ENCODE measurements at regions not wholly inside any gene's neighbourhood (a gene's known extent, or its start where the extent isn't known, plus 50 kb on each side); places are given as distances from the start of the nearest gene placed in this dataset.

DNA sequence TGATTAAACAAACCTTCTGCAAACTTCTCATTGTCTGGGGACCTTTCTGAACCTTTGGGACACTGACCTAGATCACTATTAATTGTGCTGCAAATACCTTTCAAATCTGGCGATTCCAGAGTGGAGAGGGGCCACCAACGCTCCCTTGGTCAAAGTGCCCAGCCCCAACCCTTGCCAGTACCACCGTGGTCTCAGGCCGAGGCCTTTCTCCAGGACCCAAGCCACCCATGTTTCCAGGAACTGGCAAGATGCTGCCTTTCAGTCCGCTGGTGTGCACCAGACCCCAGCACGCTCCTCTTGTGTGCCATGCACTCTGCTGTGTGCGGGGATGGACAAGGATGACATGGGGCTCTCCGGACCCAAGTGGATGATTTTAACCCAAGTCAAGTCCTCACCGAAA is 91.1 kb upstream of the MGMT start:
- DNase-seq = no peak

DNA sequence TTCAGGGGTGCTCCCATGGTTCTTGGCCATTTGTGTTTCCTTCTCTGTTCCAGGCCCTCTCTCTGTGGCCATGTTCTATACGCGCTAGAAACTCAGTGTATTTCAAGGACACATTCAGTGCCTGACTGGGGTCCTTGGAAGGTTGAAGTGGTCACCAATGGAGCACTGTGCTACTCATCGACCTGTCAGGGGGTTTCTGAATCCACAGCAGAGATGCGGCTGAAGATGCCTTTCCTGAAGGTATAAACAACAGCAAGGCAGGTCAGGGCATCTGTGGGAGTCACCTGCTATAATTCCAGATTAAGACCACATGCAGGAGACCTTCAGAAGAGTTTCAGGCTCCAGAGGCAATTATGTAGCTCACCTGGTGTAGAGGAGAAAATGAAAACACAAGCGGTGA is 86.8 kb upstream of the MGMT start:
- Histone ChIP-seq H3K9me3 (ENCODE audit: control insufficient read depth, low read length) (no peaks in the 10 kb centered on the region), H3K4me1 (ENCODE audit: control insufficient read depth, insufficient read depth, low read length, poor library complexity, severe bottlenecking) (no peaks in the 10 kb centered on the region)
- no peak for DNase-seq

More for the DNA sequence above, 91.1 kb upstream of the MGMT start:
- no peaks in the 10 kb centered on the region for H3K4me1 ChIP-seq (ENCODE audit: control insufficient read depth, insufficient read depth, low read length, poor library complexity, severe bottlenecking)
- H3K4me3 ChIP-seq (ENCODE audit: insufficient read depth, low read depth, low read length, poor library complexity, severe bottlenecking) = no peak overlapping the region
- H3K36me3 ChIP-seq (ENCODE audit: control insufficient read depth, insufficient read depth, low read length) = no peaks in the 10 kb centered on the region
- H3K27ac ChIP-seq (ENCODE audit: insufficient read depth, low read length, poor library complexity, severe bottlenecking) = no peak overlapping the region
- H3K9me3 ChIP-seq (ENCODE audit: control insufficient read depth, low read length) = no peaks in the 10 kb centered on the region
- peaks cover 3% of the 10 kb centered on the region for H3K27me3 ChIP-seq (replicated peaks; ENCODE audit: control insufficient read depth, insufficient read depth, low read length, poor library complexity, severe bottlenecking)

DNA sequence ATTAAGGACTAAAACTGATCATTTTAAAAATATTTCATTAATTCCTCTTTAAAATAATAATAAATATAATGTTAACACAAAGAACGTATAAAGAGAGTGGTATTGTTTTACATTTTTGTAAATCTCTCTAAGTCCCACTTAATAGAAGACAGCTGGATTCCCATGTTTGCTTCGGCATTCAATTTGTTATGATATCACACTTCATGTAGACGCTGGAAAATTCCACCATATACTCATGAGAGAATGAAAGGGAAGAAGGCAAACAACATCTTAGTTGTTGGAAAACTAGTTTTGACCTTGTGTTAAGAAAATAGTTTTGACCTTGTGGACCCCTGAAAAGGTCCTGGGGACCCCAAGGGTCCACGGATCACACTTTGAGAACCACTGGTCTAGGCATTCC is 85.3 kb upstream of the MGMT start:
- no peaks in the 10 kb centered on the region for H3K27me3 ChIP-seq (replicated peaks; ENCODE audit: control insufficient read depth, insufficient read depth, low read length, poor library complexity, severe bottlenecking)
- no peaks in the 10 kb centered on the region for H3K9me3 ChIP-seq (ENCODE audit: control insufficient read depth, low read length)
- no peaks in the 10 kb centered on the region for H3K4me1 ChIP-seq (ENCODE audit: control insufficient read depth, insufficient read depth, low read length, poor library complexity, severe bottlenecking)
- no peak for DNase-seq
- no peaks in the 10 kb centered on the region for H3K36me3 ChIP-seq (ENCODE audit: control insufficient read depth, insufficient read depth, low read length)
- H3K4me3 ChIP-seq (ENCODE audit: insufficient read depth, low read depth, low read length, poor library complexity, severe bottlenecking) = no peak overlapping the region
- H3K27ac ChIP-seq (ENCODE audit: insufficient read depth, low read length, poor library complexity, severe bottlenecking) = no peak overlapping the region

More for the DNA sequence above, 86.8 kb upstream of the MGMT start:
- H3K4me3 ChIP-seq (ENCODE audit: insufficient read depth, low read depth, low read length, poor library complexity, severe bottlenecking) = no peak overlapping the region
- no peak overlapping the region for H3K27ac ChIP-seq (ENCODE audit: insufficient read depth, low read length, poor library complexity, severe bottlenecking)
- no peaks in the 10 kb centered on the region for H3K36me3 ChIP-seq (ENCODE audit: control insufficient read depth, insufficient read depth, low read length)
- H3K27me3 ChIP-seq (replicated peaks; ENCODE audit: control insufficient read depth, insufficient read depth, low read length, poor library complexity, severe bottlenecking) = no peaks in the 10 kb centered on the region

DNA sequence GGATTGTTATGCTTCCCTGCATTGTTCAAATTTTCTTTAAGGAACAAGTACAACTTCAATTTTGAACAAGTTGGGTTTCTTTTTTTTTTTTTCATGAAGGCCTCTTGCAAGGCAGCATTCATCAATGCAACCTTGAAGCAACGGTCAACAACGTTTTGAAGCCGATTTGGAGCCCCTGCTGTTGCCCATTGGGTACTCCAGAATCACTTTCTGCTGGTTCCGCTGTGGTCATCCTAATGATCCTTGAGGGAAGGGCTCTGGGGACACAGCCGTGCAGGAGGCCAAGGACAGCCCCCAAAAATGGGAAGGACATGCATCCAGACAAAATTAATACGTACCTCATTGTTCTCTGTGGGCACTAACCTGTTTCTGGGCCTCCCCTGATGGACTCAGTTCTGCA is 84.6 kb upstream of the MGMT start:
- H3K9me3 ChIP-seq (ENCODE audit: control insufficient read depth, low read length) = no peaks in the 10 kb centered on the region
- H3K27me3 ChIP-seq (replicated peaks; ENCODE audit: control insufficient read depth, insufficient read depth, low read length, poor library complexity, severe bottlenecking) = no peaks in the 10 kb centered on the region
- H3K27ac ChIP-seq (ENCODE audit: insufficient read depth, low read length, poor library complexity, severe bottlenecking) = no peak overlapping the region
- no peak overlapping the region for H3K4me3 ChIP-seq (ENCODE audit: insufficient read depth, low read depth, low read length, poor library complexity, severe bottlenecking)
- DNase-seq = no peak
- H3K36me3 ChIP-seq (ENCODE audit: control insufficient read depth, insufficient read depth, low read length) = no peaks in the 10 kb centered on the region
- H3K4me1 ChIP-seq (ENCODE audit: control insufficient read depth, insufficient read depth, low read length, poor library complexity, severe bottlenecking) = no peaks in the 10 kb centered on the region

DNA sequence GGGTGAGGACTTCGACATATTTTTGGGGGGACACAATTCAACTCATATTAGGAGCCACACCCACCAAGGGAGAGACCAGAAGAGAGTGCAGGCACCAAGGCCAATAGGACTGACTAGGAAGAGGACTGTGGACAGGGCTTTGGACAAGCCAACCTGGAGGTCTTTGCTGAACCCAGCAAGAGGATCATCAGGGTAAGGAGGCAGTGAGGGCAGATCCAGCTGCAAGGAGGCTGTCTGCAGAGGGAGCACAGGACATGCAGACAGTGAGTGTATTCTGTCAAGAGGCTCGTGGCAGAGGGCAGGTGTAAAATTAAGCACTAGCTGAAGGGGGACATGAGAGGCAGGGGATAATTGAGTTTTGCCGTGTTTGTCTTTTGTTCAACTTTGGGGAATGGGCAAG is 83.4 kb upstream of the MGMT start:
- DNase-seq = no peak
- H3K9me3 ChIP-seq (ENCODE audit: control insufficient read depth, low read length) = no peaks in the 10 kb centered on the region
- no peak overlapping the region for H3K4me3 ChIP-seq (ENCODE audit: insufficient read depth, low read depth, low read length, poor library complexity, severe bottlenecking)
- H3K27me3 ChIP-seq (replicated peaks; ENCODE audit: control insufficient read depth, insufficient read depth, low read length, poor library complexity, severe bottlenecking) = no peaks in the 10 kb centered on the region
- H3K4me1 ChIP-seq (ENCODE audit: control insufficient read depth, insufficient read depth, low read length, poor library complexity, severe bottlenecking) = no peaks in the 10 kb centered on the region
- no peak overlapping the region for H3K27ac ChIP-seq (ENCODE audit: insufficient read depth, low read length, poor library complexity, severe bottlenecking)
- no peaks in the 10 kb centered on the region for H3K36me3 ChIP-seq (ENCODE audit: control insufficient read depth, insufficient read depth, low read length)

DNA sequence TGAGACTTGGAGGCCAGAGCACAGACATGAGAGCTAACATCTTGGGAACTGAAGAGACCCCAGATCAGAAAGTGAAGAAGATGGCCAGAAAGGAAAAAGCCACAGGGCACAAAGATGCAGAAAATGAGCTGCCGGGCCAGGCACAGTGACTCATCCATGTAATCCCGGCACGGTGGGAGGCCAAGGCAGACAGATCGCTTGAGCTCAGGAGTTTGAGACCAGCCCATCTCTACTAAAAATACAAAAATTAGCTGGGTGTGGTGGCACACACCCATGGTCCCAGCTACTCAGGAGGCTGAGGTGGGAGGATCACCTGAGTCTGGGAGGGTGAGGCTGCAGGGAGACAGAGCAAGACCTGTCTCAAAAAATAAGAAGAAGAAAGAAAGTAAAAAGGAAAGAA is 81.4 kb upstream of the MGMT start:
- H3K4me3 ChIP-seq (ENCODE audit: insufficient read depth, low read depth, low read length, poor library complexity, severe bottlenecking) = no peak overlapping the region
- no peaks in the 10 kb centered on the region for H3K4me1 ChIP-seq (ENCODE audit: control insufficient read depth, insufficient read depth, low read length, poor library complexity, severe bottlenecking)
- no peak overlapping the region for H3K27ac ChIP-seq (ENCODE audit: insufficient read depth, low read length, poor library complexity, severe bottlenecking)
- H3K9me3 ChIP-seq (ENCODE audit: control insufficient read depth, low read length) = no peaks in the 10 kb centered on the region
- no peak for DNase-seq
- H3K27me3 ChIP-seq (replicated peaks; ENCODE audit: control insufficient read depth, insufficient read depth, low read length, poor library complexity, severe bottlenecking) = no peaks in the 10 kb centered on the region
- no peaks in the 10 kb centered on the region for H3K36me3 ChIP-seq (ENCODE audit: control insufficient read depth, insufficient read depth, low read length)

DNA sequence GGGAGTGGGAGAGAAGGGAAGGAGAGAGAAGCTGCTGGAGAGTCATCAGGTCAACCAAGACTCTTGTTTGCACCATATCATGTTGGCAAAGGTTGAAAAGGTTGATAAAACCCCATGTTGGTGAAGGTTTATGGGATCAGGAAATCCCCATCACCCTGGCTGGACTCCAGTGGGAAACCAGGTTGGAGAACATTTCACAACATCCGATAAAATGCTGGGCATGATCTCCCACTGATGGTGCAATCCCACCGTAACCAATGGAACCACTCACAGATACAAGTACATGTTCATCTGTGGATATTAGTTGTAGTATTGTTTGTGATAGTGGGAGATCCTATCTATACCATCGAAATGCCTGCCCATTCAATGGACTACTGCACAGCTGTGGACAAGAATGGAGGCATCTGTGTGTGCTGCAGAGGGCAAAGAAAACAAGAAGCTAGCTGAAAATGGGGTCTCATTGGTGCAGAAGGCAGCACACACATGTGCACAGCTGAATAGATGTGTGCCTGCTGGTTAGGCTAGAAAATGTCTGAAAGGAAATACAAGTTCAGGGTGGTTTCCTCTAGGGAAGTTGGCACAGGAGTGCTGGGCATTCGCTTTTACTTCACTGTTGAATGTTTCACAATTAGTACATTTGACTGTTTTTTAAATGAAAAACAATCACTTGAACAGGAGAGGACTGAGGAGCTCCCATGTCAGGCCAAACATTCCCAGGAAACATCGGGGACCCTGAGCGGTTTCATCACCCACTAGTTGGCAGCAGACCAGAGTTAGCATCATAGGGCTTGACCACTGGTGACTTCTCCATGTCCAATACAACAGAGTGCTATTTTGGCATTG is 80.4 kb upstream of the MGMT start:
- no peak overlapping the region for H3K4me3 ChIP-seq (ENCODE audit: insufficient read depth, low read depth, low read length, poor library complexity, severe bottlenecking)
- no peak overlapping the region for H3K27ac ChIP-seq (ENCODE audit: insufficient read depth, low read length, poor library complexity, severe bottlenecking)
- no peak for DNase-seq
- no peaks in the 10 kb centered on the region for H3K36me3 ChIP-seq (ENCODE audit: control insufficient read depth, insufficient read depth, low read length)
- H3K4me1 ChIP-seq (ENCODE audit: control insufficient read depth, insufficient read depth, low read length, poor library complexity, severe bottlenecking) = no peaks in the 10 kb centered on the region
- H3K9me3 ChIP-seq (ENCODE audit: control insufficient read depth, low read length) = no peaks in the 10 kb centered on the region
- no peaks in the 10 kb centered on the region for H3K27me3 ChIP-seq (replicated peaks; ENCODE audit: control insufficient read depth, insufficient read depth, low read length, poor library complexity, severe bottlenecking)

DNA sequence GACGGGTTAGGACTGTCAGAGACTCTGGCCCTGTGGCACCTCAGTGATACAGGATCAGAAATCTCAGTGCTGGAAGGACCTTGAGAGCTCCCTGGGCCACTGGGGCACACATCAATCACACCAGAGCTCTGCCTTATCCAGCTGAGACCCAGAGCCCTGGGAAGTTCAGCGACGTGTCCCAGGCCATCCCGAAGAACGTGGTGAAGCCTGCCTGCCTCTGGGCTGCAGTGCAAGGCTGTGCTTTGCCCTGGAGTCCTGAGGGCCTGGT is 79.8 kb upstream of the MGMT start:
- H3K27me3 ChIP-seq (replicated peaks; ENCODE audit: control insufficient read depth, insufficient read depth, low read length, poor library complexity, severe bottlenecking) = no peaks in the 10 kb centered on the region
- no peak overlapping the region for H3K27ac ChIP-seq (ENCODE audit: insufficient read depth, low read length, poor library complexity, severe bottlenecking)
- no peak for DNase-seq
- no peaks in the 10 kb centered on the region for H3K9me3 ChIP-seq (ENCODE audit: control insufficient read depth, low read length)
- no peak overlapping the region for H3K4me3 ChIP-seq (ENCODE audit: insufficient read depth, low read depth, low read length, poor library complexity, severe bottlenecking)
- no peaks in the 10 kb centered on the region for H3K36me3 ChIP-seq (ENCODE audit: control insufficient read depth, insufficient read depth, low read length)
- H3K4me1 ChIP-seq (ENCODE audit: control insufficient read depth, insufficient read depth, low read length, poor library complexity, severe bottlenecking) = no peaks in the 10 kb centered on the region

DNA sequence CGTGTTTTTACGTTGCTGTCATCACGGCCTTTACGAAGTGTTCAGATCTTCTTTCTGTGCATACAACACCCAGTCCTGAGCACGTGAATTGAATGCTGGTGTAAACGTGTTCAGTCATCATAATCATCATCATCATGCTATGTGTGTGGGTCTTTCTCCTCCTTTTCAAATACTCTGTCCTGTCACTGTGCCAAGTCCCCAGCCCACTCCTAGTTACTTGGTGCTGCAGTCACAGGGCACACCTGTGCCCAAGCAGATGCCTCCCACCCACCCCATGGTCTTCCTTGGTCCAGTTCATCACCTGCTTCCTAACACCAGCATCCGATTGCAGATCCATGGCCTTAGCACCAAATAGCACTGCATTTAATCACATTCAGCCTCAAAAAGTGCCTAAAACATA is 78.6 kb upstream of the MGMT start:
- H3K36me3 ChIP-seq (ENCODE audit: control insufficient read depth, insufficient read depth, low read length) = no peaks in the 10 kb centered on the region
- no peaks in the 10 kb centered on the region for H3K9me3 ChIP-seq (ENCODE audit: control insufficient read depth, low read length)
- DNase-seq = no peak
- no peaks in the 10 kb centered on the region for H3K4me1 ChIP-seq (ENCODE audit: control insufficient read depth, insufficient read depth, low read length, poor library complexity, severe bottlenecking)
- no peak overlapping the region for H3K4me3 ChIP-seq (ENCODE audit: insufficient read depth, low read depth, low read length, poor library complexity, severe bottlenecking)
- no peak overlapping the region for H3K27ac ChIP-seq (ENCODE audit: insufficient read depth, low read length, poor library complexity, severe bottlenecking)
- no peaks in the 10 kb centered on the region for H3K27me3 ChIP-seq (replicated peaks; ENCODE audit: control insufficient read depth, insufficient read depth, low read length, poor library complexity, severe bottlenecking)

DNA sequence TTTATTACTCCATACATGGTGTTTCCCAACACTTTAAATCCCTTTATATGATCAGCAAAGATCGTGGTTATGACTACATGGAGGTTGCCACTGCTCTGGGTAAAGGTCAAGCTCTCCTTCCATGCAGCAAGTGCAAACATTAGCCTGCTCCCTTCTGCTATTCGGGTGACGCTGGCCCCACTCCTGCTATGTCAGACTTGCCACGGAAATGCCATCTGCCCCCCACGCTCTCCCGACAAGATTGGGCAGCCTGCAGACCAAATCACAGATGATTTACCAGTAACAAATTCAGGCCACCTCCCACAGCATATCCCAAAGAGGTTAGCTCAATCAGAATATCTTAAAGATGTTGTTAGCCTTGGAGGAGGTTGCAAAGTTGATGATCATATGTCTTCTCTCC is 77.8 kb upstream of the MGMT start:
- Histone ChIP-seq H3K4me3 (ENCODE audit: insufficient read depth, low read depth, low read length, poor library complexity, severe bottlenecking) (no peak overlapping the region), H3K4me1 (ENCODE audit: control insufficient read depth, insufficient read depth, low read length, poor library complexity, severe bottlenecking) (no peaks in the 10 kb centered on the region), H3K27me3 (replicated peaks; ENCODE audit: control insufficient read depth, insufficient read depth, low read length, poor library complexity, severe bottlenecking) (no peaks in the 10 kb centered on the region), H3K27ac (ENCODE audit: insufficient read depth, low read length, poor library complexity, severe bottlenecking) (no peak overlapping the region), H3K36me3 (ENCODE audit: control insufficient read depth, insufficient read depth, low read length) (no peaks in the 10 kb centered on the region), H3K9me3 (ENCODE audit: control insufficient read depth, low read length) (no peaks in the 10 kb centered on the region)
- DNase-seq = no peak
